ENCODE measurements at regions not wholly inside any gene's neighbourhood (a gene's known extent, or its start where the extent isn't known, plus 50 kb on each side); places are given as distances from the start of the nearest gene placed in this dataset.

DNA sequence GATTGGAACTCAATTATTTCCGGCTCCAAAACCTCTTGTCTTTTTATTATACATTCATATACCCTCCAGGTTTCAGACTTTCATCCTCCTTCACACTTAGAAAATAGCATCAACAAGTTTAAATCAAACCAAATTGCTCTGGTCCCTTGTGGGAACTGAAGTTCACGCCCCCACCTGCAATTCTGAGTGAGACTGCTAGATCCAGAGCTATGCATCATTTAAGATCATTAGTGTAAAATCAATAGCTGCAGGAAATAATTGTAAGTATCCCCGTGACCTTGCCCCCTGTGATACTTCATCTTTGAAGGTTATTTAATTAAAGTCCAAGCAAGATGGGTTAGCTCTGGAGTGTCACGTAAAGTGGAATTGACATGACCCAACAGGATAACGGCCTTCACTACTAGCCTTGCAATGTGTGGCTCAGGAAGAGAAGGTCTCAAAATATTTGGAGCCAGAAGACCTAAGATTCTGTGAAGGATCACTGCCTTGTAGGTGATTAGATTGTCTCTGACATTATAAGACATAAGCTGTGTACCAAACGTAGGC is 742.2 kb upstream of the LRRC4C start:
- no peak for TF ChIP-seq EP300 (IDR thresholded peaks at IDR 0.05; ENCODE audit: borderline replicate concordance)
- no peak for TF ChIP-seq TAF1 (IDR thresholded peaks at IDR 0.05; ENCODE audit: low read depth)
- TF ChIP-seq, protein P1, sequence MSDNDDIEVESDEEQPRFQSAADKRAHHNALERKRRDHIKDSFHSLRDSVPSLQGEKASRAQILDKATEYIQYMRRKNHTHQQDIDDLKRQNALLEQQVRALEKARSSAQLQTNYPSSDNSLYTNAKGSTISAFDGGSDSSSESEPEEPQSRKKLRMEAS (IDR thresholded peaks at IDR 0.05), result no peak
- TF ChIP-seq CEBPB (IDR thresholded peaks at IDR 0.05), result no peak
- TF ChIP-seq YY1 (IDR thresholded peaks at IDR 0.05; ENCODE audit: low read depth), result no peak
- no peak for TF ChIP-seq TCF12 (IDR thresholded peaks at IDR 0.05; ENCODE audit: low read depth)
- no peak for TF ChIP-seq FOXM1 (IDR thresholded peaks at IDR 0.05; ENCODE audit: borderline replicate concordance, low read depth)
- TF ChIP-seq ZBTB7A (IDR thresholded peaks at IDR 0.05; ENCODE audit: low read depth), result no peak
- TF ChIP-seq TEAD4 (IDR thresholded peaks at IDR 0.05), result no peak
- TF ChIP-seq NFIC (IDR thresholded peaks at IDR 0.05), result no peak
- TF ChIP-seq, protein P2, sequence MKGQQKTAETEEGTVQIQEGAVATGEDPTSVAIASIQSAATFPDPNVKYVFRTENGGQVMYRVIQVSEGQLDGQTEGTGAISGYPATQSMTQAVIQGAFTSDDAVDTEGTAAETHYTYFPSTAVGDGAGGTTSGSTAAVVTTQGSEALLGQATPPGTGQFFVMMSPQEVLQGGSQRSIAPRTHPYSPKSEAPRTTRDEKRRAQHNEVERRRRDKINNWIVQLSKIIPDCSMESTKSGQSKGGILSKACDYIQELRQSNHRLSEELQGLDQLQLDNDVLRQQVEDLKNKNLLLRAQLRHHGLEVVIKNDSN (IDR thresholded peaks at IDR 0.05), result no peak
- TF ChIP-seq CREB1 (IDR thresholded peaks at IDR 0.05; ENCODE audit: low read depth), result no peak
- no peak for TF ChIP-seq RAD21 (IDR thresholded peaks at IDR 0.05; ENCODE audit: low read depth)
- TF ChIP-seq, protein P3, sequence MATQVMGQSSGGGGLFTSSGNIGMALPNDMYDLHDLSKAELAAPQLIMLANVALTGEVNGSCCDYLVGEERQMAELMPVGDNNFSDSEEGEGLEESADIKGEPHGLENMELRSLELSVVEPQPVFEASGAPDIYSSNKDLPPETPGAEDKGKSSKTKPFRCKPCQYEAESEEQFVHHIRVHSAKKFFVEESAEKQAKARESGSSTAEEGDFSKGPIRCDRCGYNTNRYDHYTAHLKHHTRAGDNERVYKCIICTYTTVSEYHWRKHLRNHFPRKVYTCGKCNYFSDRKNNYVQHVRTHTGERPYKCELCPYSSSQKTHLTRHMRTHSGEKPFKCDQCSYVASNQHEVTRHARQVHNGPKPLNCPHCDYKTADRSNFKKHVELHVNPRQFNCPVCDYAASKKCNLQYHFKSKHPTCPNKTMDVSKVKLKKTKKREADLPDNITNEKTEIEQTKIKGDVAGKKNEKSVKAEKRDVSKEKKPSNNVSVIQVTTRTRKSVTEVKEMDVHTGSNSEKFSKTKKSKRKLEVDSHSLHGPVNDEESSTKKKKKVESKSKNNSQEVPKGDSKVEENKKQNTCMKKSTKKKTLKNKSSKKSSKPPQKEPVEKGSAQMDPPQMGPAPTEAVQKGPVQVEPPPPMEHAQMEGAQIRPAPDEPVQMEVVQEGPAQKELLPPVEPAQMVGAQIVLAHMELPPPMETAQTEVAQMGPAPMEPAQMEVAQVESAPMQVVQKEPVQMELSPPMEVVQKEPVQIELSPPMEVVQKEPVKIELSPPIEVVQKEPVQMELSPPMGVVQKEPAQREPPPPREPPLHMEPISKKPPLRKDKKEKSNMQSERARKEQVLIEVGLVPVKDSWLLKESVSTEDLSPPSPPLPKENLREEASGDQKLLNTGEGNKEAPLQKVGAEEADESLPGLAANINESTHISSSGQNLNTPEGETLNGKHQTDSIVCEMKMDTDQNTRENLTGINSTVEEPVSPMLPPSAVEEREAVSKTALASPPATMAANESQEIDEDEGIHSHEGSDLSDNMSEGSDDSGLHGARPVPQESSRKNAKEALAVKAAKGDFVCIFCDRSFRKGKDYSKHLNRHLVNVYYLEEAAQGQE (IDR thresholded peaks at IDR 0.05; ENCODE audit: low read depth), result no peak
- no peak for TF ChIP-seq EGR1 (IDR thresholded peaks at IDR 0.05)

GRCh38 chr11:42205518-42205917 is 746.1 kb upstream of the LRRC4C start:
- TF ChIP-seq, protein P1 (IDR thresholded peaks at IDR 0.05), result no peak

- TF ChIP-seq FOXM1 (IDR thresholded peaks at IDR 0.05; ENCODE audit: borderline replicate concordance, low read depth) (no peak), ZBTB7A (IDR thresholded peaks at IDR 0.05; ENCODE audit: low read depth) (no peak), RAD21 (IDR thresholded peaks at IDR 0.05; ENCODE audit: low read depth) (no peak), EGR1 (IDR thresholded peaks at IDR 0.05) (no peak), YY1 (IDR thresholded peaks at IDR 0.05; ENCODE audit: low read depth) (no peak), CREB1 (IDR thresholded peaks at IDR 0.05; ENCODE audit: low read depth) (no peak)
- TF ChIP-seq, protein P3 (IDR thresholded peaks at IDR 0.05; ENCODE audit: low read depth), result no peak
- TF ChIP-seq, protein P1 (IDR thresholded peaks at IDR 0.05), result no peak
These were observed 766.2 kb upstream of the LRRC4C start for GRCh38 chr11:42225664-42226063.

- TF ChIP-seq FOXM1 (IDR thresholded peaks at IDR 0.05; ENCODE audit: borderline replicate concordance, low read depth) (no peak), ZBTB7A (IDR thresholded peaks at IDR 0.05; ENCODE audit: low read depth) (no peak), YY1 (IDR thresholded peaks at IDR 0.05; ENCODE audit: low read depth) (no peak), NFIC (IDR thresholded peaks at IDR 0.05) (no peak), TEAD4 (IDR thresholded peaks at IDR 0.05) (no peak), EGR1 (IDR thresholded peaks at IDR 0.05) (no peak), TCF12 (IDR thresholded peaks at IDR 0.05; ENCODE audit: low read depth) (no peak)
- TF ChIP-seq, protein P1 (IDR thresholded peaks at IDR 0.05), result no peak
- TF ChIP-seq, protein P3 (IDR thresholded peaks at IDR 0.05; ENCODE audit: low read depth), result no peak
These were observed 773.2 kb upstream of the LRRC4C start for GRCh38 chr11:42232673-42233072.

GRCh38 chr11:42234451-42234951 is 775.0 kb upstream of the LRRC4C start:
- no peak for TF ChIP-seq EGR1 (IDR thresholded peaks at IDR 0.05)
- TF ChIP-seq, protein P3 (IDR thresholded peaks at IDR 0.05; ENCODE audit: low read depth), result no peak
- TF ChIP-seq FOXM1 (IDR thresholded peaks at IDR 0.05; ENCODE audit: borderline replicate concordance, low read depth), result no peak
- TF ChIP-seq, protein P2 (IDR thresholded peaks at IDR 0.05), result no peak
- no peak for TF ChIP-seq RAD21 (IDR thresholded peaks at IDR 0.05; ENCODE audit: low read depth)
